IMR-90 (cell line): ENCODE measurements at regions not wholly inside any gene's neighbourhood (a gene's known extent, or its start where the extent isn't known, plus 50 kb on each side); places are given as distances from the start of the nearest gene placed in this dataset.

Experiments
- ATAC-seq: fragments of 200-7000 bp; cut with Tn5 transposase; 2 replicates; pipeline ENCODE4 v1.9.1; 2020; ENCODE audit warnings: low read depth, mild to moderate bottlenecking, moderate library complexity
- BruUV-seq: library from RNA; stranded (reverse); fragments of 400-500 nt; replicated peaks from 2 replicates; lab custom pipeline; 2021; lab: Mats Ljungman, UMichigan
- CTCF ChIA-PET: fragments of 300-600 bp; formaldehyde crosslinking; extraction: SDS; loops from one replicate; lab custom pipeline; 2021; ENCODE audit warnings: antibody characterized with exemption; lab: Yijun Ruan, JAX
- POLR2A ChIA-PET: fragments of 300-600 bp; sonication (Branson Sonifier 250); formaldehyde crosslinking; loops from one replicate; lab custom pipeline; 2022; ENCODE audit warnings: antibody characterized with exemption; ENCODE audit not compliant: unreplicated experiment; lab: Charles Lee
- DNase-seq: peaks from one replicate; pipeline ENCODE4 v3.0.0; 2013
- H2AFZ ChIP-seq: replicated peaks from 2 replicates; pipeline ENCODE3; 2013; ENCODE audit warnings: low read length, mild to moderate bottlenecking; ENCODE audit not compliant: poor library complexity
- H2AK5ac ChIP-seq: 2 replicates; pipeline ENCODE4 v1.6.1; 2013; ENCODE audit warnings: low read depth, low read length, inconsistent platforms
- H2AK9ac ChIP-seq: replicated peaks from 2 replicates; pipeline ENCODE3; 2013; ENCODE audit warnings: mild to moderate bottlenecking, low read depth, low read length, moderate library complexity; ENCODE audit not compliant: poor library complexity
- H2BK120ac ChIP-seq: 2 replicates; pipeline ENCODE4 v1.6.1; 2013; ENCODE audit warnings: low read depth, low read length, inconsistent platforms
- H2BK15ac ChIP-seq: 3 replicates; pipeline ENCODE4 v1.6.1; 2013; ENCODE audit warnings: low read depth, low read length, inconsistent platforms
- H2BK20ac ChIP-seq: 2 replicates; pipeline ENCODE4 v1.6.1; 2013; ENCODE audit warnings: low read depth, mild to moderate bottlenecking, inconsistent platforms, low read length, moderate library complexity
- H2BK5ac ChIP-seq: 2 replicates; pipeline ENCODE4 v1.6.1; 2013; ENCODE audit warnings: mild to moderate bottlenecking, low read depth, low read length, inconsistent platforms; ENCODE audit not compliant: poor library complexity, severe bottlenecking
- H3K14ac ChIP-seq: replicated peaks from 2 replicates; pipeline ENCODE4 v1.6.1; 2013; ENCODE audit warnings: low read depth, low read length, inconsistent platforms
- H3K18ac ChIP-seq: 2 replicates; pipeline ENCODE4 v1.6.1; 2013; ENCODE audit warnings: low read depth, low read length, control low read depth
- H3K23ac ChIP-seq: 2 replicates; pipeline ENCODE4 v1.6.1; 2013; ENCODE audit warnings: low read depth, low read length, inconsistent platforms
- H3K27ac ChIP-seq: 2 replicates; pipeline ENCODE4 v1.5.1; 2013; ENCODE audit warnings: mild to moderate bottlenecking, control low read depth, low read length; ENCODE audit not compliant: insufficient read depth
- H3K27me3 ChIP-seq: 2 replicates; pipeline ENCODE4 v1.6.1; 2013; ENCODE audit warnings: low read length; ENCODE audit not compliant: control insufficient read depth, insufficient read depth
- H3K36me3 ChIP-seq: 2 replicates; pipeline ENCODE4 v1.6.1; 2013; ENCODE audit warnings: low read length, mixed read lengths; ENCODE audit not compliant: control insufficient read depth, insufficient read depth
- H3K4ac ChIP-seq: 2 replicates; pipeline ENCODE4 v1.6.1; 2013; ENCODE audit warnings: low read depth, low read length, inconsistent platforms
- H3K4me1 ChIP-seq: 2 replicates; pipeline ENCODE4 v1.6.1; 2013; ENCODE audit warnings: low read length, mixed read lengths; ENCODE audit not compliant: control insufficient read depth, insufficient read depth
- H3K4me2 ChIP-seq: 2 replicates; pipeline ENCODE4 v1.6.1; 2013; ENCODE audit warnings: low read depth, mild to moderate bottlenecking, control low read depth, low read length, moderate library complexity
- H3K4me3 ChIP-seq: 2 replicates; pipeline ENCODE4 v1.5.1; 2013; ENCODE audit warnings: low read depth, mild to moderate bottlenecking, control low read depth, low read length, moderate library complexity; ENCODE audit not compliant: insufficient read depth
- H3K56ac ChIP-seq: 2 replicates; pipeline ENCODE4 v1.6.1; 2013; ENCODE audit warnings: low read length, inconsistent platforms; ENCODE audit not compliant: insufficient read depth; ENCODE audit errors: extremely low read depth
- H3K79me1 ChIP-seq, 2 experiments: 2 replicates each; pipeline ENCODE4 v1.6.1; 2013; ENCODE audit warnings: low read length in 2 of 2, inconsistent platforms in 1 of 2, low read depth in 1 of 2
- H3K9ac ChIP-seq: 2 replicates; pipeline ENCODE4 v1.6.1; 2013; ENCODE audit warnings: low read depth, low read length, control low read depth
- H3K9me1 ChIP-seq: 2 replicates; pipeline ENCODE4 v1.6.1; 2013; ENCODE audit warnings: low read length, inconsistent platforms; ENCODE audit not compliant: insufficient read depth
- H3K9me3 ChIP-seq: 2 replicates; pipeline ENCODE4 v1.6.1; 2013; ENCODE audit warnings: low read length; ENCODE audit not compliant: control insufficient read depth, insufficient read depth
- H4K20me1 ChIP-seq: 2 replicates; pipeline ENCODE4 v1.6.1; 2013; ENCODE audit warnings: low read length, inconsistent platforms; ENCODE audit not compliant: insufficient read depth
- H4K5ac ChIP-seq: 2 replicates; pipeline ENCODE4 v1.6.1; 2013; ENCODE audit warnings: mild to moderate bottlenecking, low read depth, low read length, control low read depth
- H4K8ac ChIP-seq, 2 experiments: 2 replicates each; pipeline ENCODE4 v1.6.1; 2013; ENCODE audit warnings: low read depth in 2 of 2, low read length in 2 of 2, control low read depth in 1 of 2, inconsistent platforms in 1 of 2
- H4K91ac ChIP-seq: 2 replicates; pipeline ENCODE4 v1.6.1; 2013; ENCODE audit warnings: low read depth, low read length, inconsistent platforms; ENCODE audit not compliant: insufficient read depth
- BHLHE40 ChIP-seq: fragments of 150-350 bp; IDR thresholded peaks from 2 replicates; pipeline ENCODE4 v1.6.1; 2016; ENCODE audit warnings: mild to moderate bottlenecking, low read depth, low read length
- CEBPB ChIP-seq: IDR thresholded peaks from 2 replicates; pipeline ENCODE4 v1.6.1; 2012; ENCODE audit warnings: low read depth, low read length, improper control_type of control experiment
- CHD1 ChIP-seq: IDR thresholded peaks from 2 replicates; pipeline ENCODE4 v1.6.1; 2012; ENCODE audit warnings: low read depth, low read length, improper control_type of control experiment
- CTCF ChIP-seq: conservative IDR thresholded peaks from 2 replicates; pipeline ENCODE4 v1.5.1; 2012; ENCODE audit warnings: mild to moderate bottlenecking, low read depth, low read length, improper control_type of control experiment
- ELK1 ChIP-seq: fragments of 150-350 bp; IDR thresholded peaks from 2 replicates; pipeline ENCODE4 v1.6.1; 2016; ENCODE audit warnings: low read depth, mild to moderate bottlenecking, low read length, moderate library complexity, borderline replicate concordance
- FOS ChIP-seq: fragments of 150-350 bp; IDR thresholded peaks from 2 replicates; pipeline ENCODE4 v1.6.1; 2016; ENCODE audit warnings: low read depth, low read length
- MAFK ChIP-seq: IDR thresholded peaks from 2 replicates; pipeline ENCODE4 v1.6.1; 2012; ENCODE audit warnings: low read depth, low read length, improper control_type of control experiment
- MAZ ChIP-seq: IDR thresholded peaks from 2 replicates; pipeline ENCODE4 v1.6.1; 2012; ENCODE audit warnings: low read depth, mild to moderate bottlenecking, low read length, improper control_type of control experiment, moderate library complexity, borderline replicate concordance
- MXI1 ChIP-seq: IDR thresholded peaks from 2 replicates; pipeline ENCODE4 v1.6.1; 2012; ENCODE audit warnings: low read depth, mild to moderate bottlenecking, low read length, moderate library complexity, borderline replicate concordance
- NFE2L2 ChIP-seq: fragments of 150-350 bp; IDR thresholded peaks from 2 replicates; pipeline ENCODE4 v1.6.1; 2016; ENCODE audit warnings: low read depth, mild to moderate bottlenecking, low read length
- POLR2A ChIP-seq: IDR thresholded peaks from 2 replicates; pipeline ENCODE4 v1.6.1; 2012; ENCODE audit warnings: mild to moderate bottlenecking, low read depth, low read length
- RAD21 ChIP-seq: IDR thresholded peaks from 2 replicates; pipeline ENCODE4 v1.6.1; 2012; ENCODE audit warnings: low read length, improper control_type of control experiment
- RCOR1 ChIP-seq: IDR thresholded peaks from 2 replicates; pipeline ENCODE4 v1.6.1; 2012; ENCODE audit warnings: mild to moderate bottlenecking, low read length, improper control_type of control experiment; ENCODE audit not compliant: insufficient replicate concordance
- RFX5 ChIP-seq: IDR thresholded peaks from 2 replicates; pipeline ENCODE4 v1.8.0; 2012; ENCODE audit warnings: low read depth, mild to moderate bottlenecking, low read length, moderate library complexity
- SMC3 ChIP-seq: fragments of 150-350 bp; IDR thresholded peaks from 2 replicates; pipeline ENCODE4 v1.6.1; 2016; ENCODE audit warnings: low read depth, mild to moderate bottlenecking, antibody characterized with exemption, low read length, moderate library complexity
- USF2 ChIP-seq: fragments of 150-350 bp; IDR thresholded peaks from 2 replicates; pipeline ENCODE4 v1.6.1; 2017; ENCODE audit warnings: mild to moderate bottlenecking, antibody characterized with exemption, low read length, low read depth
- WGBS, 2 experiments: methylation state at CpG; one replicate each; pipeline versions ENCODE4 v1.1.5 to v1.1.7; 2013; ENCODE audit warnings: missing lambda C conversion rate in 2 of 2; ENCODE audit not compliant: insufficient read length in 1 of 2; ENCODE audit errors: extremely low coverage in 2 of 2; 5-methylcytosine and 5-hydroxymethylcytosine counted together
- dilution Hi-C: fragments of 300-500 bp; cut with HindIII; formaldehyde crosslinking; loops from one replicate; pipeline ENCODE4 v1.14.3; 2018; ENCODE audit warnings: low sequenced_read_pairs; ENCODE audit not compliant: unreplicated experiment
- in situ Hi-C: fragments of 300-500 bp; cut with MboI; formaldehyde crosslinking; loops from 3 replicates; pipeline ENCODE4 v1.14.3; 2019; ENCODE audit warnings: low sequenced_read_pairs, inconsistent platforms, mixed read lengths
- intact Hi-C: fragments of 100-400 bp; cut with micrococcal nuclease; formaldehyde crosslinking; loops from 2 replicates; pipeline ENCODE4 v1.10.0; 2022

GRCh38 chr2:81529944-81530343 lies 1225.4 kb upstream of the LRRTM1 start:
- Histone ChIP-seq H3K4me2 (no peak overlapping the region), H3K4me1 (no peaks in the 10 kb centered on the region), H3K9me3 (peaks cover 4% of the 10 kb centered on the region), H3K18ac (no peak overlapping the region), H3K36me3 (no peaks in the 10 kb centered on the region), H2AK5ac (no peak overlapping the region), H3K4ac (no peak overlapping the region), H2BK120ac (no peak overlapping the region), H3K56ac (no peak overlapping the region), H3K27me3 (no peaks in the 10 kb centered on the region), H3K14ac (no peak overlapping the region), H2BK5ac (no peak overlapping the region), H2BK20ac (no peak overlapping the region), H3K4me3 (no peak overlapping the region), H2BK15ac (no peak overlapping the region), H4K91ac (no peak overlapping the region), H2AK9ac (no peak overlapping the region), H4K20me1 (no peaks in the 10 kb centered on the region), H3K79me1 (no peaks in the 10 kb centered on the region), H3K9me1 (no peaks in the 10 kb centered on the region), H4K8ac (no peak overlapping the region), H2AFZ (no peak overlapping the region), H3K9ac (no peak overlapping the region), H4K5ac (no peak overlapping the region), H3K23ac (no peak overlapping the region), H3K27ac (no peak overlapping the region)
- in situ Hi-C loops = no loop called here
- no peak for ATAC-seq
- WGBS, 2 experiments = no CpG with 5 or more reads among the region's 6 CpGs
- intact Hi-C loops = no loop called here
- dilution Hi-C loops = no loop called here
- BruUV-seq = no TSS peak
- ChIA-PET CTCF (no interaction called here), POLR2A (no interaction called here)
- DNase-seq = no peak
- no peak for TF ChIP-seq FOS
- no peak for TF ChIP-seq NFE2L2
- no peak for TF ChIP-seq USF2
- TF ChIP-seq MXI1 = no peak
- TF ChIP-seq BHLHE40 = no peak
- TF ChIP-seq CTCF = no peak
- TF ChIP-seq MAFK = no peak
- TF ChIP-seq CEBPB = no peak
- no peak for TF ChIP-seq ELK1
- TF ChIP-seq RCOR1 = no peak
- no peak for TF ChIP-seq POLR2A
- no peak for TF ChIP-seq CHD1
- TF ChIP-seq RAD21 = no peak
- no peak for TF ChIP-seq SMC3
- no peak for TF ChIP-seq MAZ
- no peak for TF ChIP-seq RFX5
